ENCODE measurements at regions not wholly inside any gene's neighbourhood (a gene's known extent, or its start where the extent isn't known, plus 50 kb on each side); places are given as distances from the start of the nearest gene placed in this dataset.

DNA sequence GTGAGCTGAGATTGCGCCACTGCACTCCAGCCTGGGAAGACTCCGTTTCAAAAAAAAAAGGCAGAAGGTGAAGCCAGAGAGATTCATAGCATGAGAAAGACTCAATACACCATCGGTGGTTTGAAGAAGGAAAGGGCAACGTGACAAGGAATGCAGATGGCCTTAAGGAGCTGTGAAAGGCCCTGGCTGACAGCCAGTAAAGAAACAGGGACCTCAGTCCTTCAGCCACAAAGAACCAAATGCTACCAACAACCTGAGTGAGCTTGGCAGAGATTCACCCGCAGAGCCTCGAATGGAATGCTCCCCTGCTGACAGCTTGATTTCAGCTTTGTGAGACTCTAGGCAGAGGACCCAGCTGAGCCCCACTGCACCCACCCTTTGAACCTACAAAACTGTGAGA, 154.9 kb upstream of the NDUFV2 start:
- H3K27ac ChIP-seq = no peak overlapping the region
- H3K9me3 ChIP-seq = no peaks in the 10 kb centered on the region
- DNase-seq (ENCODE audit: low spot score in 2 of 2) = no peak
- H3K36me3 ChIP-seq = no peaks in the 10 kb centered on the region
- H3K4me3 ChIP-seq = no peak overlapping the region
- no peak for TF ChIP-seq POLR2AphosphoS5 (IDR thresholded peaks at IDR 0.05)
- TF ChIP-seq, protein P1, sequence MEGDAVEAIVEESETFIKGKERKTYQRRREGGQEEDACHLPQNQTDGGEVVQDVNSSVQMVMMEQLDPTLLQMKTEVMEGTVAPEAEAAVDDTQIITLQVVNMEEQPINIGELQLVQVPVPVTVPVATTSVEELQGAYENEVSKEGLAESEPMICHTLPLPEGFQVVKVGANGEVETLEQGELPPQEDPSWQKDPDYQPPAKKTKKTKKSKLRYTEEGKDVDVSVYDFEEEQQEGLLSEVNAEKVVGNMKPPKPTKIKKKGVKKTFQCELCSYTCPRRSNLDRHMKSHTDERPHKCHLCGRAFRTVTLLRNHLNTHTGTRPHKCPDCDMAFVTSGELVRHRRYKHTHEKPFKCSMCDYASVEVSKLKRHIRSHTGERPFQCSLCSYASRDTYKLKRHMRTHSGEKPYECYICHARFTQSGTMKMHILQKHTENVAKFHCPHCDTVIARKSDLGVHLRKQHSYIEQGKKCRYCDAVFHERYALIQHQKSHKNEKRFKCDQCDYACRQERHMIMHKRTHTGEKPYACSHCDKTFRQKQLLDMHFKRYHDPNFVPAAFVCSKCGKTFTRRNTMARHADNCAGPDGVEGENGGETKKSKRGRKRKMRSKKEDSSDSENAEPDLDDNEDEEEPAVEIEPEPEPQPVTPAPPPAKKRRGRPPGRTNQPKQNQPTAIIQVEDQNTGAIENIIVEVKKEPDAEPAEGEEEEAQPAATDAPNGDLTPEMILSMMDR (IDR thresholded peaks at IDR 0.05) = no peak
- no peak for TF ChIP-seq EP300 (IDR thresholded peaks at IDR 0.05)
- TF ChIP-seq POLR2A (IDR thresholded peaks at IDR 0.05) = no peak
- H3K27me3 ChIP-seq = no peaks in the 10 kb centered on the region
- 54% methylated on average over 6 of the region's 6 CpGs for WGBS
- H3K4me1 ChIP-seq = peaks cover 15% of the 10 kb centered on the region

GRCh38 chr18:8948011-8948410, 154.5 kb upstream of the NDUFV2 start:
- 87% methylated on average over 6 of the region's 6 CpGs for WGBS
- no peak overlapping the region for H3K27ac ChIP-seq
- H3K36me3 ChIP-seq = no peaks in the 10 kb centered on the region
- H3K4me3 ChIP-seq = no peak overlapping the region
- no peaks in the 10 kb centered on the region for H3K27me3 ChIP-seq
- DNase-seq (ENCODE audit: low spot score in 2 of 2) = no peak
- H3K4me1 ChIP-seq = peaks cover 15% of the 10 kb centered on the region
- no peaks in the 10 kb centered on the region for H3K9me3 ChIP-seq
- TF ChIP-seq POLR2A (IDR thresholded peaks at IDR 0.05) (no peak), POLR2AphosphoS5 (IDR thresholded peaks at IDR 0.05) (no peak), EP300 (IDR thresholded peaks at IDR 0.05) (no peak)
- TF ChIP-seq, protein P1 (IDR thresholded peaks at IDR 0.05) = no peak

DNA sequence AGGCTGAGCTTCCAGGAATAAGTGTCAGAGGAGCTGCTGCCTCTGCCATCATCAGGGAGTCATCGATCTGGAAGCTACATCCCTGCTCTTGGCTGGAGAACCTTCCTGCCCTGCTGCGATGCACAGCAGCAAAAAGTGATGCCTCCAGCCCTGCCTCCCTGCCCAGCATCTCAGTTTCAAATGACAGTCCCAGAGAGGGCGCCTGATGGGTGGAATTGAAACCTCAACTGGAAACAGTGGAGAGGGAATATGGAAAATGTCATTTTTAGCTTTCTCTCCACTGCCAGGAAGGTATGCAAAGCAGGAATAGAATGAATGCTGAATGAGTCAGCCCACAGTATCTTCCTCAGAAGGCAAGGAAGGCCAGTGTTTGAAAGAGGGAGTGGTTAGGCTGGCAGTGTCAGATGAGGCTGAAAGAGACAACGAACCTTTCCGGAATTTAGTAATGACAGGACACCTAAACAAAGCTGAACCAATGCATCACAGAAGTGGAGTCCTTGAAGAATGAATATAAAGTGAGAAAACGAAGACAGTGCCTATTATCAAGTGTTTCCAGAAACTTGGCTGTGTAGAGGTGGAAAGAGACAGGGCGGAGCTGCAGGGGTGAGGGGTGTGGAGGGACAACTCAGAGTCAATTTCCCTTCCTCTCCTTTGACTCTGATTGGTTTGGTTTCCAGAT, 153.9 kb upstream of the NDUFV2 start:
- 22% methylated on average over 7 of the region's 7 CpGs for whole genome bisulfite sequencing
- no peak overlapping the region for H3K27ac ChIP-seq
- no peak overlapping the region for H3K4me3 ChIP-seq
- no peaks in the 10 kb centered on the region for H3K9me3 ChIP-seq
- H3K27me3 ChIP-seq = no peaks in the 10 kb centered on the region
- H3K36me3 ChIP-seq = no peaks in the 10 kb centered on the region
- no peak for DNase-seq (ENCODE audit: low spot score in 2 of 2)
- no peak for TF ChIP-seq EP300 (IDR thresholded peaks at IDR 0.05)
- TF ChIP-seq POLR2A (IDR thresholded peaks at IDR 0.05) = no peak
- TF ChIP-seq POLR2AphosphoS5 (IDR thresholded peaks at IDR 0.05) = no peak
- TF ChIP-seq, protein P1 (IDR thresholded peaks at IDR 0.05) = no peak
- peaks cover 15% of the 10 kb centered on the region for H3K4me1 ChIP-seq

DNA sequence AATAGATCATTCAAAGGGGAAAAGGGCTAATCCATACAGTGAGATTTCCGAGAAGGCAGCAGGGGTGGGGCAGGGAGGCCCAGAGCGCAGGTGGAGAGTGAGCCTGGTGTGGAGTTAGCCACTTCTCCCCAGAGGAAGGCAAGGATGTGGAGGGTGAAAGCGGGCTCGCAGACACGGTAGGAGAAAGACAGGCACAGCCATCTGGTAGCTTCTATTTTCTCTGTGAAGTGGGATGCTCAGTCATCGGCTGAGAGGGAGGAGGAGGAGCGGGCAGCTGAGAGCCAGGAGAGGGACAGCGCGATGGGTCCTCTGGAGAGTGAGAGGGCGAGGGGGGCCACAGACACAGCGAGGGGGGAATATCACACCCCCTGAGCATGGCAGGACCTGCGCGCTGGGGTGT, 153.3 kb upstream of the NDUFV2 start:
- WGBS = 13% methylated on average over 13 of the region's 13 CpGs
- H3K4me3 ChIP-seq = no peak overlapping the region
- H3K27me3 ChIP-seq = no peaks in the 10 kb centered on the region
- H3K36me3 ChIP-seq = no peaks in the 10 kb centered on the region
- TF ChIP-seq POLR2A (IDR thresholded peaks at IDR 0.05) = no peak
- TF ChIP-seq, protein P1 (IDR thresholded peaks at IDR 0.05) = no peak
- no peak for TF ChIP-seq POLR2AphosphoS5 (IDR thresholded peaks at IDR 0.05)
- no peak for TF ChIP-seq EP300 (IDR thresholded peaks at IDR 0.05)
- no peaks in the 10 kb centered on the region for H3K9me3 ChIP-seq
- peaks cover 15% of the 10 kb centered on the region for H3K4me1 ChIP-seq
- DNase-seq (ENCODE audit: low spot score in 2 of 2) = no peak
- no peak overlapping the region for H3K27ac ChIP-seq

GRCh38 chr18:8951491-8951890, 151.0 kb upstream of the NDUFV2 start:
- Histone ChIP-seq H3K9me3 (no peaks in the 10 kb centered on the region), H3K27ac (no peak overlapping the region), H3K36me3 (no peaks in the 10 kb centered on the region), H3K4me3 (no peak overlapping the region), H3K4me1 (peaks cover 15% of the 10 kb centered on the region), H3K27me3 (no peaks in the 10 kb centered on the region)
- no peak for DNase-seq (ENCODE audit: low spot score in 2 of 2)
- 90% methylated on average over 2 of the region's 2 CpGs for WGBS
- TF ChIP-seq, protein P1 (IDR thresholded peaks at IDR 0.05) = no peak
- TF ChIP-seq EP300 (IDR thresholded peaks at IDR 0.05) (no peak), POLR2AphosphoS5 (IDR thresholded peaks at IDR 0.05) (no peak), POLR2A (IDR thresholded peaks at IDR 0.05) (no peak)

Data from suprapubic skin (tissue), 4 donors.